Hematopoietic multipotent progenitor cell treated with erythropoietin and hydrocortisone succinate and interleukin-3 and kit ligand, for 17 days (in vitro differentiated cells): ENCODE measurements at regions not wholly inside any gene's neighbourhood (a gene's known extent, or its start where the extent isn't known, plus 50 kb on each side); places are given as distances from the start of the nearest gene placed in this dataset.

Experiments used
- DNase-seq: peaks from one replicate; pipeline ENCODE4 v3.0.0-alpha.2; 2015; ENCODE audit warnings: low spot score

- no peak for DNase-seq
Observed at GRCh38 chr4:1542516-1543320, 136.5 kb upstream of the NKX1-1 start.

GRCh38 chr4:1542226-1542490 lies 135.9 kb upstream of the NKX1-1 start:
- no peak for DNase-seq

GRCh38 chr4:1541449-1542225 lies 135.4 kb upstream of the NKX1-1 start:
- no peak for DNase-seq

GRCh38 chr4:1540601-1541375 lies 134.5 kb upstream of the NKX1-1 start:
- DNase-seq = no peak

GRCh38 chr4:1539859-1540600 lies 133.8 kb upstream of the NKX1-1 start:
- no peak for DNase-seq

GRCh38 chr4:1538941-1539772 lies 132.9 kb upstream of the NKX1-1 start:
- DNase-seq = no peak

GRCh38 chr4:1538096-1538410 lies 131.8 kb upstream of the NKX1-1 start:
- DNase-seq = no peak

GRCh38 chr4:1537410-1538095 lies 131.3 kb upstream of the NKX1-1 start:
- DNase-seq = no peak

GRCh38 chr4:1536579-1537409 lies 130.6 kb upstream of the NKX1-1 start:
- DNase-seq = no peak

GRCh38 chr4:1535926-1536578 lies 129.8 kb upstream of the NKX1-1 start:
- no peak for DNase-seq

GRCh38 chr4:1534876-1535526 lies 128.8 kb upstream of the NKX1-1 start:
- DNase-seq = no peak

- DNase-seq = no peak
Observed at GRCh38 chr4:1534095-1534872, 128.0 kb upstream of the NKX1-1 start.

- DNase-seq = no peak
Observed at GRCh38 chr4:1533501-1534064, 127.3 kb upstream of the NKX1-1 start.

- DNase-seq = no peak
Observed at GRCh38 chr4:1532549-1533395, 126.5 kb upstream of the NKX1-1 start.

GRCh38 chr4:1531683-1532548 lies 125.7 kb upstream of the NKX1-1 start:
- no peak for DNase-seq

GRCh38 chr4:1530356-1530755 lies 124.1 kb upstream of the NKX1-1 start:
- no peak for DNase-seq
